HEK293T (cell line): ENCODE measurements at regions not wholly inside any gene's neighbourhood (a gene's known extent, or its start where the extent isn't known, plus 50 kb on each side); places are given as distances from the start of the nearest gene placed in this dataset.

Experiments
- CTCF ChIA-PET: fragments of 350-600 bp; formaldehyde crosslinking; extraction: SDS; loops from one replicate; lab custom pipeline; 2021; ENCODE audit warnings: antibody characterized with exemption, inconsistent platforms; lab: Yijun Ruan, JAX
- POLR2A ChIA-PET: fragments of 350-600 bp; formaldehyde crosslinking; extraction: SDS; loops from one replicate; lab custom pipeline; 2020; ENCODE audit warnings: antibody characterized with exemption, inconsistent platforms; lab: Yijun Ruan, JAX
- DNase-seq: peaks from one replicate; pipeline ENCODE4 v3.0.0; 2012; ENCODE audit warnings: mixed read lengths; ENCODE audit errors: extremely low spot score
- ARNT ChIP-seq: fragments of 450-650 bp; IDR thresholded peaks from 2 replicates; pipeline ENCODE4 v1.6.1; 2017; ENCODE audit warnings: mild to moderate bottlenecking
- BHLHE40 ChIP-seq: fragments of 450-650 bp; IDR thresholded peaks from 2 replicates; pipeline ENCODE4 v1.6.1; 2016; ENCODE audit warnings: mild to moderate bottlenecking, moderate library complexity, borderline replicate concordance
- CTBP1 ChIP-seq: fragments of 450-650 bp; IDR thresholded peaks from 2 replicates; pipeline ENCODE4 v1.6.1; 2016; ENCODE audit warnings: borderline replicate concordance
- ELF4 ChIP-seq: fragments of 450-650 bp; IDR thresholded peaks from 2 replicates; pipeline ENCODE4 v1.6.1; 2017; ENCODE audit warnings: antibody characterized with exemption
- FOXA1 ChIP-seq: fragments of 450-650 bp; IDR thresholded peaks from 2 replicates; pipeline ENCODE4 v1.6.1; 2016; ENCODE audit warnings: mild to moderate bottlenecking
- FOXK2 ChIP-seq: fragments of 450-650 bp; IDR thresholded peaks from 2 replicates; pipeline ENCODE4 v1.6.1; 2016; ENCODE audit warnings: mild to moderate bottlenecking
- FOXM1 ChIP-seq: fragments of 450-650 bp; IDR thresholded peaks from 2 replicates; pipeline ENCODE4 v1.6.1; 2017; ENCODE audit warnings: mild to moderate bottlenecking, borderline replicate concordance
- HDGF ChIP-seq: fragments of 450-650 bp; IDR thresholded peaks from 2 replicates; pipeline ENCODE4 v1.6.1; 2017; ENCODE audit warnings: antibody characterized with exemption, borderline replicate concordance
- L3MBTL2 ChIP-seq: fragments of 450-650 bp; conservative IDR thresholded peaks from 2 replicates; pipeline ENCODE4 v1.6.1; 2016; ENCODE audit warnings: mild to moderate bottlenecking
- LEF1 ChIP-seq: fragments of 450-650 bp; IDR thresholded peaks from 2 replicates; pipeline ENCODE4 v1.6.1; 2017; ENCODE audit warnings: mild to moderate bottlenecking, borderline replicate concordance
- NFRKB ChIP-seq: fragments of 450-650 bp; IDR thresholded peaks from 2 replicates; pipeline ENCODE4 v1.6.1; 2016; ENCODE audit warnings: mild to moderate bottlenecking, moderate library complexity
- SP1 ChIP-seq: fragments of 450-650 bp; IDR thresholded peaks from 2 replicates; pipeline ENCODE4 v1.6.1; 2017
- SUZ12 ChIP-seq: fragments of 450-650 bp; IDR thresholded peaks from 2 replicates; pipeline ENCODE4 v1.6.1; 2016; ENCODE audit warnings: mild to moderate bottlenecking
- TARDBP ChIP-seq: fragments of 450-650 bp; IDR thresholded peaks from 2 replicates; pipeline ENCODE4 v1.6.1; 2016
- ZNF384 ChIP-seq: fragments of 450-650 bp; IDR thresholded peaks from 2 replicates; pipeline ENCODE4 v1.6.1; 2016
- TF ChIP-seq, protein P1 (sequence below): fragments of 450-650 bp; IDR thresholded peaks from 2 replicates; pipeline ENCODE4 v1.6.1; 2016

DNA sequence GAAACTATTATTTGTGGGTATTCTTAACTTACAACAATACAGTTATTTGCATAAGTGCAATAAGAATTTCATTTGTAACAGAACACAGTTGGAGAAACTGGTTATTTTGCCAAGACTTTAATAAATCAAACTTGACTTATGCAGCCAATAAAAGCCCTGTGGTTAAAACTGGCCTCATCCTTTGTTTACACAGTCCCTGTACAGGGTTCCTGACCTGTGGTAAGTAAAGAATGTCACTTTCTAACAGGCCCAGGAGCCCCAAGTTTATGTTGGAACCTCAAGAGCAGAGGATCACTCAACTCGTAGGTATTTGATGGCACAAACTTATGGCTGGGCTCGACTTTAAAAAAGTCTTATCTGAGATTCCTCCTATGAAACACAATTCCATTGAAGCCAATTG lies 88.6 kb upstream of the PTCHD1 start:
- TF ChIP-seq ZNF384 (no peak), LEF1 (no peak), FOXM1 (no peak), HDGF (no peak), BHLHE40 (no peak)
- no peak for DNase-seq
- POLR2A ChIA-PET = no interaction called here
- CTCF ChIA-PET = no interaction called here

DNA sequence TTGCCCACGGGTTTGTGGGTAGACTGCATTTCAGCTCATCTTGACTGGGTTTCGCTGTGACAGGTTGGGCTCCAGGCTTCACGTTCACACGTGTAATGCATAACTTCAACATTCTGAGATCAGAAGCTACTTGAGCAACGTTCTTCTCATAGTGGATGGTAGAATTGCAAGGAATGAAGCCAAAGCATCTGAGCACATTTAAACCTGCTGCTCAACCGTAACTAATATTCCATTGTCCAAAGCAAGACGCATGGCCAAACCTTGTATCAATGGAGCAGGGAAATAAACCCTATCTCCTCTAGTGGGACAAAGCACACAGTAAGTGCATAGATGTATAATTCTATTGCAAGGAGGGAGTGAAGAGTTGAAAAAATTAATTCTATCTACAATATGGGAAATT lies 86.5 kb upstream of the PTCHD1 start:
- ChIA-PET POLR2A (no interaction called here), CTCF (no interaction called here)
- no peak for TF ChIP-seq FOXM1
- TF ChIP-seq ARNT = no peak
- no peak for TF ChIP-seq BHLHE40
- no peak for TF ChIP-seq SUZ12
- no peak for TF ChIP-seq CTBP1
- TF ChIP-seq ZNF384 = no peak
- no peak for TF ChIP-seq FOXK2
- no peak for TF ChIP-seq L3MBTL2
- no peak for TF ChIP-seq NFRKB
- TF ChIP-seq, protein P1, sequence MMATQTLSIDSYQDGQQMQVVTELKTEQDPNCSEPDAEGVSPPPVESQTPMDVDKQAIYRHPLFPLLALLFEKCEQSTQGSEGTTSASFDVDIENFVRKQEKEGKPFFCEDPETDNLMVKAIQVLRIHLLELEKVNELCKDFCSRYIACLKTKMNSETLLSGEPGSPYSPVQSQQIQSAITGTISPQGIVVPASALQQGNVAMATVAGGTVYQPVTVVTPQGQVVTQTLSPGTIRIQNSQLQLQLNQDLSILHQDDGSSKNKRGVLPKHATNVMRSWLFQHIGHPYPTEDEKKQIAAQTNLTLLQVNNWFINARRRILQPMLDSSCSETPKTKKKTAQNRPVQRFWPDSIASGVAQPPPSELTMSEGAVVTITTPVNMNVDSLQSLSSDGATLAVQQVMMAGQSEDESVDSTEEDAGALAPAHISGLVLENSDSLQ = no peak
- TF ChIP-seq SP1 = no peak
- no peak for TF ChIP-seq FOXA1
- TF ChIP-seq ELF4 = no peak
- no peak for TF ChIP-seq TARDBP
- no peak for TF ChIP-seq HDGF
- no peak for TF ChIP-seq LEF1
- DNase-seq = no peak

DNA sequence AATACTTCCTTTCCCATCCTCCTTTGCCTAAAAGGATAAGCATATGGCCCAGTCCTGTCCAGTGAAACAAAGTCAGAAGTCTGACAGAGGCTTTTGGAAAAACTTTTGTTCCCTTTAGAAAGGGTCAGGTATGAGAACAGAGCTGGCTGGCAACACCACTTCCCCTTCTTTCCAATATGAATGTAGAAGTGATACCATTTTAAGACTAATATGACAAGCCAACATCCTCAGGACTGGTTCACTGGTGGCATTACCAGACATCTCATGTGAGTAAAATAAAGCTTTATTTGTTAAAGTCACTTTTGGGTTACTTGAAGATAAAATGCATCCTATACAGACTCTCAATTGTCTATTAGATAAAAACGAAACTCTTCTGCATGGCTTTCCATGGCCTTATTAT lies 83.6 kb upstream of the PTCHD1 start:
- POLR2A ChIA-PET = no interaction called here
- DNase-seq = no peak
- no peak for TF ChIP-seq FOXK2
- CTCF ChIA-PET = no interaction called here

DNA sequence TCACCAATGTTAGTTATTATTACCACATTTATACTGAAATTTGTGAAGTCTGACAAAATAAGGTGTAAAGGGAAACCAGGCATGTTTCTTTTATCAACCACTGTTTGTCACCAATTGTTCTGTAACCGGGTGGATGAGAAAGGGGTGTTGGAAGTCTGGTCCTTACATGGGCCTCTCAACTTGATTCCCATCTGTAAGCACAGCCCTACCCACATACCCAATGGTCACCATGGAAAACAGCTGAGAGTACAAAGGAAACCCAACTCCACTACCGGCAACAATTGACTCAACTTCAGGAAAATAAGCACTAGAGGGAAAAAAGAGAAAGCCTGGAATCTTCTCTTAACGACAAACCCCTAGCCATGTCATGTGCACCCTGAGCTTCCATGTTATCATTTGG lies 70.8 kb upstream of the PTCHD1 start:
- ChIA-PET CTCF (no interaction called here), POLR2A (no interaction called here)
- TF ChIP-seq BHLHE40 = no peak
- TF ChIP-seq SP1 = no peak
- no peak for TF ChIP-seq FOXK2
- no peak for TF ChIP-seq FOXA1
- TF ChIP-seq CTBP1 = no peak
- no peak for TF ChIP-seq FOXM1
- TF ChIP-seq ARNT = no peak
- TF ChIP-seq HDGF = no peak
- TF ChIP-seq NFRKB = no peak
- no peak for TF ChIP-seq ZNF384
- TF ChIP-seq, protein P1 = no peak
- TF ChIP-seq TARDBP = no peak
- TF ChIP-seq ELF4 = no peak
- TF ChIP-seq L3MBTL2 = no peak
- TF ChIP-seq LEF1 = no peak
- no peak for TF ChIP-seq SUZ12
- DNase-seq = no peak

DNA sequence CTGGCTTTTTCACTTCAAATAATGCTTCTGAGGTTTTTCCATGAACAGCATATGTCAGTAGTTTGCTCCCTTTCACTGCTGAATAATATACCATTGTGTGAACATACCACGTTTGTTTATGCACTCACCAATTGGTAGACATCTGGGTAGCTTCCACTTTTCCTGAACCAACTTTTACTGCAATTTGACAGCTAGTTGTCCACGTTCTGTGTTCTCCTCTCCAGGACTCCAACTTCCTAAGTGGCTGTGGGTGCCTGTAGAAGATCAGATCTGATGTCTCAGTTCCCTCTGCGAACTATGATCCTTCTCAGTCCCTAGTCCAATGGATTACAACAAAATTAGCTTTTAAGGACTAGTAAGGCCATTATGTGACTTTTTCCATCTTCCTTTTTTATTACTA lies 64.7 kb upstream of the PTCHD1 start:
- DNase-seq = no peak
- TF ChIP-seq LEF1 = no peak
- no peak for TF ChIP-seq ZNF384
- no peak for TF ChIP-seq TARDBP
- TF ChIP-seq HDGF = no peak
- no peak for TF ChIP-seq SUZ12
- TF ChIP-seq ARNT = no peak
- TF ChIP-seq CTBP1 = no peak
- TF ChIP-seq, protein P1 = no peak
- POLR2A ChIA-PET = no interaction called here
- CTCF ChIA-PET = no interaction called here

DNA sequence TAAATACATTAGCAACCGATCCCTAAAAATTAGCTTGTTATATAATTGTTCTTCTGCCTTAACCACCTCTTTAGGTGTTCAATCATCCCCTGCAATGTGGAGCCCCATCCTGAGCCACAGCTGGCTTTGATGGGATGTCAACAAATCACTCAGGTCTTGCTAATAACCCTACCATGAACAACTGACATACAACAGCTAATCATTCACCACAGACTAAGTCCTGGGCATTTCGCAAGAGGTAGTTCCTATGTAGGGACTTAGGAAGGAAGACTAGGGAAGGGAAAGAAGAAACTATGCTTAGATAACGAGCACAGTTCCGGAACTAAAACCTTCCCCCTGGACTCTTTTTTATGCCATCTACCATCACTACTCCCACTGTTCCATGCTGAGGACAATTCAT lies 63.6 kb upstream of the PTCHD1 start:
- POLR2A ChIA-PET = no interaction called here

More for the DNA sequence above, 63.6 kb upstream of the PTCHD1 start:
- DNase-seq = no peak
- TF ChIP-seq, protein P1 = no peak
- TF ChIP-seq SP1 = no peak
- TF ChIP-seq FOXA1 = no peak
- no peak for TF ChIP-seq FOXM1
- no peak for TF ChIP-seq ZNF384
- no peak for TF ChIP-seq SUZ12
- no peak for TF ChIP-seq CTBP1
- no peak for TF ChIP-seq FOXK2
- TF ChIP-seq LEF1 = no peak
- no peak for TF ChIP-seq ELF4
- TF ChIP-seq NFRKB = no peak
- CTCF ChIA-PET = no interaction called here
